Endothelial cell of umbilical vein (primary cell): ENCODE measurements at regions not wholly inside any gene's neighbourhood (a gene's known extent, or its start where the extent isn't known, plus 50 kb on each side); places are given as distances from the start of the nearest gene placed in this dataset.

Experiments used
- BruUV-seq: library from RNA; stranded (reverse); fragments of 400-500 nt; replicated peaks from 2 replicates; lab custom pipeline; 2021; lab: Mats Ljungman, UMichigan
- CTCF ChIA-PET: fragments of 300-600, 350-600 bp; sonication (Branson Sonifier 250); formaldehyde crosslinking; loops from one replicate; lab custom pipeline; 2021; ENCODE audit warnings: antibody characterized with exemption, inconsistent platforms; lab: Charles Lee
- POLR2A ChIA-PET: fragments of 300-600, 350-600 bp; sonication (Branson Sonifier 250); formaldehyde crosslinking; loops from one replicate; lab custom pipeline; 2021; ENCODE audit warnings: antibody characterized with exemption, inconsistent platforms; lab: Charles Lee
- DNase-seq: peaks from one replicate; pipeline ENCODE4 v3.0.0-alpha.2; 2011; ENCODE audit warnings: low read depth, low spot score
- FAIRE-seq: peaks from 2 replicates; lab custom pipeline; 2011; peaks lifted over from hg19 to GRCh38; lab: Jason Lieb, UNC
- H2AFZ ChIP-seq: 2 replicates; pipeline ENCODE4 v1.6.0; 2012; ENCODE audit warnings: low read depth, low read length, control low read depth, inconsistent platforms
- H3K27ac ChIP-seq: 2 replicates; pipeline ENCODE4 v1.5.1; 2011; ENCODE audit warnings: low read depth, mild to moderate bottlenecking, control low read depth, low read length, moderate library complexity; ENCODE audit not compliant: insufficient read depth
- H3K27me3 ChIP-seq, 2 experiments: 2 replicates each; pipeline versions ENCODE4 v1.6.0 to v1.6.1; 2011; ENCODE audit warnings: low read length in 2 of 2, mixed read lengths in 1 of 2; ENCODE audit not compliant: control insufficient read depth in 2 of 2, insufficient read depth in 2 of 2
- H3K36me3 ChIP-seq, 2 experiments: 2 replicates in 1 of 2; 3 replicates in 1 of 2; pipeline ENCODE4 v1.5.1; 2011; ENCODE audit warnings: low read length in 2 of 2, mild to moderate bottlenecking in 1 of 2, moderate library complexity in 1 of 2; ENCODE audit not compliant: control insufficient read depth in 2 of 2, insufficient read depth in 2 of 2; ENCODE audit errors: extremely low read depth in 1 of 2
- H3K4me1 ChIP-seq: 3 replicates; pipeline ENCODE4 v1.5.1; 2011; ENCODE audit warnings: mild to moderate bottlenecking, low read length; ENCODE audit not compliant: control insufficient read depth, insufficient read depth; ENCODE audit errors: extremely low read depth
- H3K4me2 ChIP-seq: 2 replicates; pipeline ENCODE4 v1.6.1; 2011; ENCODE audit warnings: low read length, control low read depth, mixed read lengths; ENCODE audit not compliant: insufficient read depth
- H3K4me3 ChIP-seq, 3 experiments: fragments of 200-600 bp in 1 of 3; sonication (generic), shearing (Covaris generic) in 1 of 3; replicated peaks in 1 of 3; 2 replicates each; pipeline ENCODE4 v1.5.1; 2011 to 2016; ENCODE audit warnings: control low read depth in 3 of 3, low read length in 3 of 3, mild to moderate bottlenecking in 2 of 3, inconsistent platforms in 1 of 3, low read depth in 1 of 3, moderate library complexity in 1 of 3; ENCODE audit not compliant: insufficient read depth in 1 of 3
- H3K79me2 ChIP-seq: 2 replicates; pipeline ENCODE4 v1.6.0; 2012; ENCODE audit warnings: low read length, inconsistent platforms; ENCODE audit not compliant: control insufficient read depth, insufficient read depth
- H3K9ac ChIP-seq: replicated peaks from 2 replicates; pipeline ENCODE3; 2011; ENCODE audit warnings: low read length, control low read depth; ENCODE audit not compliant: insufficient read depth; ENCODE audit errors: extremely low read depth
- H3K9me1 ChIP-seq: replicated peaks from 3 replicates; pipeline ENCODE4 v1.6.0; 2011; ENCODE audit warnings: mild to moderate bottlenecking, low read length; ENCODE audit not compliant: control insufficient read depth, insufficient read depth; ENCODE audit errors: extremely low read depth
- H3K9me3 ChIP-seq: replicated peaks from 2 replicates; pipeline ENCODE4 v1.5.1; 2012; ENCODE audit warnings: low read length, inconsistent platforms; ENCODE audit not compliant: control insufficient read depth, insufficient read depth
- H4K20me1 ChIP-seq: replicated peaks from 2 replicates; pipeline ENCODE3; 2011; ENCODE audit warnings: mild to moderate bottlenecking, low read length; ENCODE audit not compliant: control insufficient read depth, insufficient read depth; ENCODE audit errors: extremely low read depth
- EZH2 ChIP-seq: IDR thresholded peaks from 2 replicates; pipeline ENCODE4 v1.6.1; 2012; ENCODE audit warnings: borderline replicate concordance, low read depth, mild to moderate bottlenecking, moderate library complexity, low read length, inconsistent platforms; ENCODE audit not compliant: severe bottlenecking
- FOS ChIP-seq: IDR thresholded peaks from 2 replicates; pipeline ENCODE4 v1.6.1; 2011; ENCODE audit warnings: mild to moderate bottlenecking, low read length, moderate library complexity, borderline replicate concordance; ENCODE audit not compliant: insufficient read depth
- GATA2 ChIP-seq: IDR thresholded peaks from 2 replicates; pipeline ENCODE4 v1.7.0; 2011; ENCODE audit warnings: low read depth, mild to moderate bottlenecking, moderate library complexity, mixed read lengths, low read length; ENCODE audit not compliant: insufficient read length, insufficient read depth
- JUN ChIP-seq: IDR thresholded peaks from 2 replicates; pipeline ENCODE4 v1.6.1; 2011; ENCODE audit warnings: borderline replicate concordance, low read depth; ENCODE audit not compliant: insufficient read length, insufficient read depth
- MYC ChIP-seq: IDR thresholded peaks from one replicate; pipeline ENCODE4 v1.6.1; 2011; ENCODE audit warnings: mild to moderate bottlenecking, low read depth, low read length
- POLR2A ChIP-seq: IDR thresholded peaks from 2 replicates; pipeline ENCODE4 v1.6.1; 2012; ENCODE audit warnings: low read depth, mild to moderate bottlenecking, control low read depth, low read length
- POLR2AphosphoS5 ChIP-seq: IDR thresholded peaks from 2 replicates; pipeline ENCODE4 v1.6.1; 2012; ENCODE audit warnings: low read depth, mild to moderate bottlenecking, control low read depth, low read length, moderate library complexity; ENCODE audit not compliant: insufficient read depth
- dilution Hi-C: fragments of 300-500 bp; cut with MboI; formaldehyde crosslinking; loops from one replicate; pipeline ENCODE4 v1.15.0; 2019; ENCODE audit warnings: low sequenced_read_pairs; ENCODE audit not compliant: extremely low pct_ligation_motif_present
- intact Hi-C: fragments of 100-400 bp; cut with micrococcal nuclease; formaldehyde crosslinking; loops from one replicate; pipeline ENCODE4 v1.10.0; 2022
- TF ChIP-seq, protein P1 (sequence below), 2 donors: IDR thresholded peaks; 1 replicate in 1 of 2; 2 replicates in 1 of 2; pipeline ENCODE4 v1.5.1; 2011; ENCODE audit warnings: low read length in 2 of 2, mild to moderate bottlenecking in 2 of 2, moderate library complexity in 2 of 2, control low read depth in 1 of 2, inconsistent platforms in 1 of 2, low read depth in 1 of 2; ENCODE audit not compliant: insufficient read depth in 1 of 2; ENCODE audit errors: extremely low read depth in 1 of 2
- TF ChIP-seq, protein P2 (sequence below): IDR thresholded peaks from 2 replicates; pipeline ENCODE4 v1.6.1; 2011; ENCODE audit not compliant: insufficient read depth, insufficient read length

DNA sequence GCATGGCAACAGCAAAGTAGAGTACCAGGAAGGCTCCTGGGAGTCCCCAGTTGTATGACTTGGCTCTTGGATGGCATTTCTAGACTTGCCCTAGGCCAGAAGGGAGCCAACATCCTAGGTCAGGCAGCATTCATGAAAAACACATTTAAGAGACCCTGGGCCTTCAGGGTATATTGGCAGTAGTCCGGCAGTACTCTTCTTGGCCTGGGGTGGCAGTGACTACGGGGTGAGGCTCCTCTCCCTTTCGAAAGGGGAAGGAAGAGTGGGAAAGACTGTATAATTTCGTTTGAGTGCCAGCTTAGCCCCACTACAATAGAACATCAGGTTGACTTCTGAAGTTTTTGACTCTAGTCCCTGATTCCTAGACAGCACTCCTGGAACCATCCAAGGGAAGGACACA, 136.4 kb downstream of the ZIC4 start:
- CTCF ChIA-PET = no interaction called here
- Histone ChIP-seq H3K36me3 (no peaks in the 10 kb centered on the region), H3K4me1 (no peaks in the 10 kb centered on the region), H3K27ac (no peak overlapping the region), H3K79me2 (no peaks in the 10 kb centered on the region), H3K9ac (no peak overlapping the region), H3K9me3 (no peaks in the 10 kb centered on the region), H3K4me2 (no peak overlapping the region), H3K4me3 (no peak overlapping the region), H3K9me1 (no peaks in the 10 kb centered on the region), H4K20me1 (no peaks in the 10 kb centered on the region), H2AFZ (no peak overlapping the region), H3K27me3 (peaks cover 0 to 2% of the 10 kb centered on the region in 2 experiments)
- DNase-seq = no peak
- no peak for TF ChIP-seq FOS
- TF ChIP-seq, protein P1, sequence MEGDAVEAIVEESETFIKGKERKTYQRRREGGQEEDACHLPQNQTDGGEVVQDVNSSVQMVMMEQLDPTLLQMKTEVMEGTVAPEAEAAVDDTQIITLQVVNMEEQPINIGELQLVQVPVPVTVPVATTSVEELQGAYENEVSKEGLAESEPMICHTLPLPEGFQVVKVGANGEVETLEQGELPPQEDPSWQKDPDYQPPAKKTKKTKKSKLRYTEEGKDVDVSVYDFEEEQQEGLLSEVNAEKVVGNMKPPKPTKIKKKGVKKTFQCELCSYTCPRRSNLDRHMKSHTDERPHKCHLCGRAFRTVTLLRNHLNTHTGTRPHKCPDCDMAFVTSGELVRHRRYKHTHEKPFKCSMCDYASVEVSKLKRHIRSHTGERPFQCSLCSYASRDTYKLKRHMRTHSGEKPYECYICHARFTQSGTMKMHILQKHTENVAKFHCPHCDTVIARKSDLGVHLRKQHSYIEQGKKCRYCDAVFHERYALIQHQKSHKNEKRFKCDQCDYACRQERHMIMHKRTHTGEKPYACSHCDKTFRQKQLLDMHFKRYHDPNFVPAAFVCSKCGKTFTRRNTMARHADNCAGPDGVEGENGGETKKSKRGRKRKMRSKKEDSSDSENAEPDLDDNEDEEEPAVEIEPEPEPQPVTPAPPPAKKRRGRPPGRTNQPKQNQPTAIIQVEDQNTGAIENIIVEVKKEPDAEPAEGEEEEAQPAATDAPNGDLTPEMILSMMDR (IDR thresholded peaks at IDR 0.05; ENCODE audit: extremely low read depth in 1 of 2, insufficient read depth in 1 of 2, low read depth in 1 of 2, low read length in 2 of 2) = no peak
- TF ChIP-seq GATA2 = no peak
- no peak for TF ChIP-seq POLR2A
- no peak for TF ChIP-seq EZH2
- TF ChIP-seq, protein P2, sequence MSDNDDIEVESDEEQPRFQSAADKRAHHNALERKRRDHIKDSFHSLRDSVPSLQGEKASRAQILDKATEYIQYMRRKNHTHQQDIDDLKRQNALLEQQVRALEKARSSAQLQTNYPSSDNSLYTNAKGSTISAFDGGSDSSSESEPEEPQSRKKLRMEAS = no peak
- TF ChIP-seq MYC = no peak
- no peak for TF ChIP-seq JUN
- no peak for TF ChIP-seq POLR2AphosphoS5
- dilution Hi-C loops = no loop called here
- no peak for FAIRE-seq
- intact Hi-C loops = no loop called here
- POLR2A ChIA-PET = no interaction called here
- BruUV-seq = no TSS peak
